Osteocyte (in vitro differentiated cells): ENCODE measurements at regions not wholly inside any gene's neighbourhood (a gene's known extent, or its start where the extent isn't known, plus 50 kb on each side); places are given as distances from the start of the nearest gene placed in this dataset.
"Not testable (repeated sequence)": the region's sequence is repeated elsewhere in the genome, so short reads cannot be mapped to it uniquely, and the experiment has no call there.

Source experiments
- DNase-seq: peaks from one replicate; pipeline ENCODE4 v3.0.0; 2021; ENCODE audit warnings: mixed read lengths; ENCODE audit not compliant: unreplicated experiment; ENCODE audit errors: extremely low spot score
- H3K27ac Mint-ChIP-seq: one replicate; pipeline ENCODE4 v1.8.0; 2021; ENCODE audit warnings: mild to moderate bottlenecking, mixed read lengths; ENCODE audit not compliant: unreplicated experiment
- H3K27me3 Mint-ChIP-seq: one replicate; pipeline ENCODE4 v1.8.0; 2021; ENCODE audit warnings: mixed read lengths; ENCODE audit not compliant: unreplicated experiment
- H3K36me3 Mint-ChIP-seq: one replicate; pipeline ENCODE4 v1.8.0; 2021; ENCODE audit warnings: mixed read lengths; ENCODE audit not compliant: unreplicated experiment
- H3K4me1 Mint-ChIP-seq: one replicate; pipeline ENCODE4 v1.8.0; 2021; ENCODE audit warnings: mixed read lengths; ENCODE audit not compliant: unreplicated experiment
- H3K4me3 Mint-ChIP-seq: one replicate; pipeline ENCODE4 v1.8.0; 2021; ENCODE audit warnings: mild to moderate bottlenecking, moderate library complexity, mixed read lengths; ENCODE audit not compliant: unreplicated experiment
- H3K9me3 Mint-ChIP-seq: one replicate; pipeline ENCODE4 v1.8.0; 2021; ENCODE audit warnings: mixed read lengths; ENCODE audit not compliant: unreplicated experiment
- TF ChIP-seq, protein P1 (sequence below): fragments of 200-600 bp; sonication (generic); IDR thresholded peaks from 2 replicates; pipeline ENCODE4 v1.5.0; 2021; ENCODE audit warnings: antibody characterized with exemption, mild to moderate bottlenecking, moderate library complexity

DNA sequence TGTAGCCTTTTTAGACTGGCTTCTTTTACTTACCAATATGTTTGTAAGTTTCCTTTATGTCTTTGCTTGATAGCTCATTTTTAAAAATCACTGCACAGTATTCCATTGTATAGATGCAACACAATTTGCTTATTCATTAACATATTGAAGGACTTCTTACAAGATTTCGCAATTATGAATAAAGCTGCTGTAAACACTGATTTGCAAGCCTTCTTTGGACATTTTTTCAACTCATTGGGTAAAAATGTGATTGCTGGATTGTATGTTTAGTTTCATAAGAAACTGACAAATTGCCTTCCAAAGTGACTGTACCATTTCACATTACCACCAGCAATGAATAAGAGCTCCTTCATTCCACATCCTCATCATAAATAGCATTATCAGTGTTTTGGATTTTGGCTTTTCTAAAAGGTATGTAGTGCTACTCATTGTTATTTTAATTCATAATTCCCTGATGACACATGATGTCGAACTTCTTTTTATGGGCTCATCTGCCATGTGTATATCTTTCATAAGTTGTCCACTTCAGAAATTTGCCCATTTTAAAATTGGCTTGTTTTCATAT lies 80.7 kb downstream of the TFAP2B start:
- H3K4me1 Mint-ChIP-seq = peaks cover 6% of the 10 kb centered on the region
- no peak overlapping the region for H3K27ac Mint-ChIP-seq
- H3K9me3 Mint-ChIP-seq = peaks cover 4% of the 10 kb centered on the region
- H3K4me3 Mint-ChIP-seq = no peak overlapping the region
- TF ChIP-seq, protein P1, sequence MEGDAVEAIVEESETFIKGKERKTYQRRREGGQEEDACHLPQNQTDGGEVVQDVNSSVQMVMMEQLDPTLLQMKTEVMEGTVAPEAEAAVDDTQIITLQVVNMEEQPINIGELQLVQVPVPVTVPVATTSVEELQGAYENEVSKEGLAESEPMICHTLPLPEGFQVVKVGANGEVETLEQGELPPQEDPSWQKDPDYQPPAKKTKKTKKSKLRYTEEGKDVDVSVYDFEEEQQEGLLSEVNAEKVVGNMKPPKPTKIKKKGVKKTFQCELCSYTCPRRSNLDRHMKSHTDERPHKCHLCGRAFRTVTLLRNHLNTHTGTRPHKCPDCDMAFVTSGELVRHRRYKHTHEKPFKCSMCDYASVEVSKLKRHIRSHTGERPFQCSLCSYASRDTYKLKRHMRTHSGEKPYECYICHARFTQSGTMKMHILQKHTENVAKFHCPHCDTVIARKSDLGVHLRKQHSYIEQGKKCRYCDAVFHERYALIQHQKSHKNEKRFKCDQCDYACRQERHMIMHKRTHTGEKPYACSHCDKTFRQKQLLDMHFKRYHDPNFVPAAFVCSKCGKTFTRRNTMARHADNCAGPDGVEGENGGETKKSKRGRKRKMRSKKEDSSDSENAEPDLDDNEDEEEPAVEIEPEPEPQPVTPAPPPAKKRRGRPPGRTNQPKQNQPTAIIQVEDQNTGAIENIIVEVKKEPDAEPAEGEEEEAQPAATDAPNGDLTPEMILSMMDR = no peak
- no peak for DNase-seq
- H3K27me3 Mint-ChIP-seq = no peaks in the 10 kb centered on the region
- peaks cover 3% of the 10 kb centered on the region for H3K36me3 Mint-ChIP-seq

DNA sequence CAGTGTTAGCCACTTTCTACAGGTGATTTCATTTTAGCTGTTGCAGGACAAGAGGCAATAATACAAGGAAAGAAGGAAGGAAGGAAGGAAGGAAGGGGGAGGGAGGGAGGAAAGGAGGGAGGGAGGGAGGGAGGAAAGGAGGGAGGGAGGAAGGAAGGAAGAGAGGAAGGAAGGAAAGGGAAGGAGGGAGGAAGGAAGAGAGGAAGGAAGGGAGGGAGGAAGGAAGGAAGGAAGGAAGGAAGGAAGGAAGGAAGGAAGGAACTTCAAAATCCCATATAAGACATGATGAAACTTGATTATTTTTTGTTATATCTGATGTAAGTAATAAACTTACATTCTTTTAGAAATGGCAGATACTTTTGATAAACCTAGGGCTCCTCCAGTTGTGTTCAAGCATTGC lies 83.6 kb downstream of the TFAP2B start:
- Mint-ChIP-seq H3K36me3 (no peaks in the 10 kb centered on the region), H3K9me3 (no peaks in the 10 kb centered on the region), H3K4me1 (peaks cover 6% of the 10 kb centered on the region), H3K27ac (no peak overlapping the region), H3K27me3 (no peaks in the 10 kb centered on the region), H3K4me3 (no peak overlapping the region)
- TF ChIP-seq, protein P1 = no peak
- DNase-seq = no peak

DNA sequence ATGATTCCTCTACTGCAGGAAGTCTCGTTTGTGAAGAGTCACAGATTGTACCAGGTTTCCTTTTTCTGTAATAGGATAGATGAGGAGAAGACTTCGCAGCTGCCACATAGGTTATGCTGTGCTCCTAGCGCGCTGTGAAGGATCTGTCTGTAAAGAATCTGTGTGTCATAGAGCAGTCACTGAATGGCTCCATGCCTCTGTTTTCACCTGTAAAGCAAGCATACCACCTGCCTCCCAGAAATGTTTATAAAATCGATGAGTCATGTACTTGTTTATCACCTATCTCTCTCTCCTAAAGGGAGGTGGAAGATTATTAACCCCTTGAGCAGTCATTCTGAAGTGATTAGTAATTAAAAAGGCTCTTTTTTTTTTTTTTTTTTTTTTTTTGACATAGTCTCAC lies 86.6 kb downstream of the TFAP2B start:
- H3K4me1 Mint-ChIP-seq = no peaks in the 10 kb centered on the region

DNA sequence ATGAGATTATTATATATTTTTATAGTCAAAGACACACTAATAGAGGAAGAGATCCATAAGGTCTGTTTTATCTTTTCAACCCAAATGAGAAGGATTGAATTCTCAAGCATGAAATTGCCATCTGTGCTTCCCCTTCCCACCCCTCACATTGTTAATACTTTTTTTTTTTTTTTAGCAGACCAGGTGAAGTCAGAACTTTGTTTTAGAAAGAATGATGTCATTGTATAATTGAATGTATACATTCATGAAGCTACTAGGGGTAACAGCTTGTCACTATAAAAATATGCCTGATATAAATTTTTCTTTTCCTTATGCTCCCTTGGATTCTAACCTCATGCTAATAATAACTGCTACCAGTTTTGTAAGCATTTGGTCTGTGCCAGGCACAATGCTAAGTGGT lies 88.9 kb downstream of the TFAP2B start:
- Mint-ChIP-seq H3K27ac (no peak overlapping the region), H3K4me3 (no peak overlapping the region), H3K27me3 (no peaks in the 10 kb centered on the region), H3K4me1 (no peaks in the 10 kb centered on the region), H3K36me3 (no peaks in the 10 kb centered on the region), H3K9me3 (no peaks in the 10 kb centered on the region)
- no peak for DNase-seq
- TF ChIP-seq, protein P1 = no peak

More for the DNA sequence above, 86.6 kb downstream of the TFAP2B start:
- Mint-ChIP-seq H3K36me3 (no peaks in the 10 kb centered on the region), H3K27me3 (no peaks in the 10 kb centered on the region), H3K27ac (no peak overlapping the region), H3K9me3 (no peaks in the 10 kb centered on the region), H3K4me3 (no peak overlapping the region)
- TF ChIP-seq, protein P1 = no peak
- no peak for DNase-seq

DNA sequence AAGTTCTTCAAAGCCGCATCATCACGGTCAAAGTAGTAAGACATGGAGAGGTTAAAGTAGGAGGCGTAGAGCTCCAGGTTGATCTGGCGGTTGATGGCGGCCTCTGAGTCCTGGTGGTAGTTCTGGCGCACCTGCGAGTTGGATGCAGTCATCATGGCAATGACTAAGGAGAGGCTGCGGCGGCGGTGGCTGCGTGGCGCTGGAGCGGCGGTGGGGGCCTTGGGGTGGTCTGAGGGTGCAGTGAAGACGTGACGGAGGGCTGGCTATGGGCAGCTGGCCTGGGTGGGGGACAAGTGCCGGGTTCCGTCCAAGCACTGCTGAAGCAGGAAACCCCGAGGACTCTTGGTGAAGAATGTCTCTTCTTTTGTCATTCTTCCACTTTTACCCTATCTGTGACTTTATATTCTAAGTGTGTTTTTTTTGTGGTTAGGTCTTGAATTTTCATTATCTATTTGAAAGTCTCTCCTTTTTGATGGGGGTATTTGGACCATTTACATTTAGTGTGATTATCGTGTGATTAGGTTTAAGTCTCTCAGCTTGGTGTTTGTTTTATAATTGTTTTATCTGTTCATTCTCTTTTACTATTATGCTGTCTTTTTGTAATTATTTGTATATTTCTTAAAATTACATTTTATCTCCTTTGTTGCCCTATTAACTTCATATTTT lies 94.6 kb downstream of the TFAP2B start:
- Mint-ChIP-seq H3K4me1 (peaks cover 3% of the 10 kb centered on the region), H3K36me3 (peaks cover 3% of the 10 kb centered on the region), H3K9me3 (peaks cover 11% of the 10 kb centered on the region), H3K4me3 (no peak overlapping the region), H3K27me3 (no peaks in the 10 kb centered on the region), H3K27ac (no peak overlapping the region)
- TF ChIP-seq, protein P1 = no peak
- DNase-seq = no peak

DNA sequence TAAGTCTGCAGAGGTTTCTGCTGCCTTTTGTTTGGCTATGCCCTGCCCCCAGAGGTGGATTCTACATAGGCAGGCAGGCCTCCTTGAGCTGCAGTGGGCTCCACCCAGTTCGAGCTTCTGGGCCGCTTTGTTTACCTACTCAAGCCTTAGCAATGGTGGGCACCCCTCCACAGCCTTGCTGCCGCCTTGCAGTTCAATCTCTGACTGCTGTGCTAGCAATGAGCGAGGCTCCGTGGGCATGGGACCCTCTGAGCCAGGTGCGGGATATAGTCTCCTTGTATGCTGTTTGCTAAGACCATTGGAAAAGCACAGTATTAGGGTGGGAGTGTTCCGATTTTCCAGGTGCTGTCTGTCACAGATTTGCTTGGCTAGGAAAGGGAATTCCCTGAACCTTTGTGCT lies 102.7 kb downstream of the TFAP2B start:
- H3K4me3 Mint-ChIP-seq, H3K36me3 Mint-ChIP-seq, H3K27ac Mint-ChIP-seq, DNase-seq, H3K27me3 Mint-ChIP-seq: not testable (repeated sequence)
- peaks cover 23% of the 10 kb centered on the region for H3K9me3 Mint-ChIP-seq
- H3K4me1 Mint-ChIP-seq = peaks cover 11% of the 10 kb centered on the region
